HCT116 (cell line): ENCODE measurements at regions not wholly inside any gene's neighbourhood (a gene's known extent, or its start where the extent isn't known, plus 50 kb on each side); places are given as distances from the start of the nearest gene placed in this dataset.

Experiments
- ATAC-seq: fragments of 200-7000 bp; cut with Tn5 transposase; 2 replicates; pipeline ENCODE4 v1.9.1; 2020; ENCODE audit warnings: mild to moderate bottlenecking, moderate library complexity
- BruUV-seq: library from RNA; stranded (reverse); fragments of 400-500 nt; replicated peaks from 2 replicates; lab custom pipeline; 2021; lab: Mats Ljungman, UMichigan
- CTCF ChIA-PET: fragments of 300-600 bp; sonication (Branson Sonifier 250); formaldehyde crosslinking; loops from one replicate; lab custom pipeline; 2021; ENCODE audit warnings: antibody characterized with exemption; lab: Charles Lee
- POLR2A ChIA-PET: fragments of 300-600, 350-600 bp; sonication (Branson Sonifier 250); formaldehyde crosslinking; loops from one replicate; lab custom pipeline; 2021; ENCODE audit warnings: antibody characterized with exemption; lab: Charles Lee
- RAD21 ChIA-PET, 2 experiments: fragments of 300-600 bp; sonication (Branson Sonifier 250); formaldehyde crosslinking; loops; one replicate each; lab custom pipeline; 2023; ENCODE audit warnings: low total read pairs in 2 of 2; ENCODE audit not compliant: uncharacterized antibody in 2 of 2, unreplicated experiment in 2 of 2, low non-redundant PET in 1 of 2; lab: Charles Lee
- DNase-seq: peaks from one replicate; pipeline ENCODE4 v3.0.0-alpha.2; 2010; ENCODE audit warnings: low read depth, low spot score
- H2AFZ ChIP-seq: fragments of 200-600 bp; shearing (Covaris generic), sonication (generic); 2 replicates; pipeline ENCODE4 v1.6.1; 2017; ENCODE audit warnings: low read depth, mixed run types, mixed read lengths, antibody characterized with exemption, low read length; ENCODE audit not compliant: poor library complexity, severe bottlenecking
- H3K27ac ChIP-seq: 2 replicates; pipeline ENCODE4 v1.5.1; 2012; ENCODE audit warnings: low read depth, low read length
- H3K27me3 ChIP-seq: fragments of 200-600 bp; sonication (generic); 2 replicates; pipeline ENCODE4 v1.6.1; 2016; ENCODE audit warnings: mixed run types, low read length, mixed read lengths; ENCODE audit not compliant: insufficient read depth
- H3K36me3 ChIP-seq, 2 experiments: fragments of 200-500 bp in 1 of 2; fragments of 200-600 bp in 1 of 2; sonication (Bioruptor generic) in 1 of 2; sonication (generic) in 1 of 2; 2 replicates each; pipeline versions ENCODE4 v1.5.1 to v1.6.1; 2014 to 2016; ENCODE audit warnings: low read length in 2 of 2, inconsistent platforms in 1 of 2, mixed read lengths in 1 of 2, mixed run types in 1 of 2; ENCODE audit not compliant: insufficient read depth in 2 of 2, control insufficient read depth in 1 of 2
- H3K4me1 ChIP-seq, 2 experiments: fragments of 200-600 bp in 1 of 2; sonication (generic) in 1 of 2; 2 replicates each; pipeline versions ENCODE4 v1.5.1 to v1.6.1; 2012 to 2017; ENCODE audit warnings: low read length in 2 of 2, inconsistent platforms in 1 of 2, mild to moderate bottlenecking in 1 of 2, mixed read lengths in 1 of 2, mixed run types in 1 of 2, moderate library complexity in 1 of 2; ENCODE audit not compliant: insufficient read depth in 2 of 2, control insufficient read depth in 1 of 2
- H3K4me2 ChIP-seq: fragments of 200-600 bp; sonication (generic); 2 replicates; pipeline ENCODE4 v1.6.1; 2017; ENCODE audit warnings: mixed run types, low read length, mixed read lengths
- H3K4me3 ChIP-seq, 2 experiments: fragments of 200-600 bp in 1 of 2; sonication (generic) in 1 of 2; replicated peaks in 1 of 2; 2 replicates each; pipeline ENCODE4 v1.5.1; 2011 to 2016; ENCODE audit warnings: low read length in 2 of 2, control low read depth in 1 of 2, low read depth in 1 of 2, mild to moderate bottlenecking in 1 of 2, mixed read lengths in 1 of 2, mixed run types in 1 of 2
- H3K79me2 ChIP-seq: fragments of 200-600 bp; sonication (generic); 2 replicates; pipeline ENCODE4 v1.6.1; 2017; ENCODE audit warnings: mild to moderate bottlenecking, mixed run types, low read length, moderate library complexity, mixed read lengths; ENCODE audit not compliant: insufficient read depth
- H3K9ac ChIP-seq: fragments of 200-600 bp; sonication (generic); 2 replicates; pipeline ENCODE4 v1.6.1; 2016; ENCODE audit warnings: low read length, mixed read lengths
- H3K9me2 ChIP-seq: fragments of 200-600 bp; sonication (generic), shearing (Covaris generic); 2 replicates; pipeline ENCODE4 v1.6.1; 2017; ENCODE audit warnings: mixed run types, mild to moderate bottlenecking, moderate library complexity; ENCODE audit not compliant: insufficient read depth
- H3K9me3 ChIP-seq, 2 experiments: fragments of 200-500 bp in 1 of 2; fragments of 200-600 bp in 1 of 2; sonication (Bioruptor generic) in 1 of 2; sonication (generic) in 1 of 2; 2 replicates each; pipeline ENCODE4 v1.6.1; 2014 to 2017; ENCODE audit warnings: low read length in 2 of 2, mixed read lengths in 2 of 2, inconsistent platforms in 1 of 2, low read depth in 1 of 2, mild to moderate bottlenecking in 1 of 2, mixed run types in 1 of 2, moderate library complexity in 1 of 2; ENCODE audit not compliant: control insufficient read depth in 1 of 2, insufficient read depth in 1 of 2
- H4K20me1 ChIP-seq: fragments of 200-600 bp; sonication (generic), shearing (Covaris generic); 2 replicates; pipeline ENCODE4 v1.6.1; 2017; ENCODE audit warnings: mixed run types, mild to moderate bottlenecking, moderate library complexity; ENCODE audit not compliant: insufficient read depth
- CEBPB ChIP-seq: IDR thresholded peaks from 2 replicates; pipeline ENCODE4 v1.6.1; 2012; ENCODE audit warnings: low read depth
- EGR1 ChIP-seq: IDR thresholded peaks from 2 replicates; pipeline ENCODE4 v1.6.1; 2012; ENCODE audit warnings: low read depth
- JUND ChIP-seq: IDR thresholded peaks from 2 replicates; pipeline ENCODE4 v1.6.1; 2012
- POLR2A ChIP-seq: IDR thresholded peaks from 2 replicates; pipeline ENCODE4 v1.7.0; 2011; ENCODE audit warnings: borderline replicate concordance; ENCODE audit not compliant: insufficient read depth, insufficient read length; ENCODE audit errors: extremely low read depth
- SIN3A ChIP-seq: IDR thresholded peaks from 2 replicates; pipeline ENCODE4 v1.6.1; 2012; ENCODE audit warnings: low read depth
- SP1 ChIP-seq: IDR thresholded peaks from 2 replicates; pipeline ENCODE4 v1.6.1; 2012; ENCODE audit warnings: low read depth
- SRF ChIP-seq: IDR thresholded peaks from 2 replicates; pipeline ENCODE4 v1.6.1; 2012; ENCODE audit warnings: low read depth
- ZNF274 ChIP-seq: fragments of 200-500 bp; sonication (Bioruptor generic); IDR thresholded peaks from 2 replicates; pipeline ENCODE4 v1.6.1; 2014; ENCODE audit warnings: mild to moderate bottlenecking, low read depth, low read length, inconsistent platforms
- intact Hi-C: fragments of 100-400 bp; cut with micrococcal nuclease; formaldehyde crosslinking; loops from 2 replicates; pipeline ENCODE4 v1.10.0; 2022
- TF ChIP-seq, protein P1 (sequence below): IDR thresholded peaks from 2 replicates; pipeline ENCODE4 v1.6.1; 2012; ENCODE audit warnings: low read depth
- TF ChIP-seq, protein P2 (sequence below): IDR thresholded peaks from 2 replicates; pipeline ENCODE4 v1.6.1; 2012
- TF ChIP-seq, protein P3 (sequence below), 3 experiments: fragments of 200-600 bp in 1 of 3; sonication (generic) in 1 of 3; IDR thresholded peaks in 2 of 3; conservative IDR thresholded peaks in 1 of 3; 2 replicates each; pipeline ENCODE4 v1.5.1; 2012 to 2017; ENCODE audit warnings: low read depth in 2 of 3, low read length in 2 of 3, antibody characterized with exemption in 1 of 3, borderline replicate concordance in 1 of 3, control low read depth in 1 of 3, mild to moderate bottlenecking in 1 of 3, mixed read lengths in 1 of 3, mixed run types in 1 of 3, moderate library complexity in 1 of 3; ENCODE audit not compliant: insufficient read depth in 1 of 3

DNA sequence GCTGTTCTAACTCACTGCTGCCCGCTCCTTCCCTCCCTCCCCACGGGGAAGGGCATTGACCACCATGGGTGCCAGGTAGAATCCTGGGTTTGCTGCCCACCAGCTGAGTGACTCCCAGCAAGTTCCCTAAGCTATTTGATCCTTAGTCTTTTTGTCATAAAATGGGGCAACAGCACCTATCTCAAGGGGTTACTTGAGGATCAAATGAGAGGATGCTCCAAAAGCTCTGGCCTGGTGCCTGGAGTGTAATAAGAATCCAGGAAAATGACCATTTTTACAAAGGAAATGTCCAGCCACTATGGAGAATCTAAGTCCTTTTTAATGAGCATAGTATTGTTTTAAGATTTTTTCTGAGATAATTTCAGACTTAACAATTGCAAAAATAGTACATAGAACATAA is 61.4 kb upstream of the CMKLR1 start:
- no peaks in the 10 kb centered on the region for H3K9me3 ChIP-seq
- intact Hi-C loops, result no loop called here
- no peaks in the 10 kb centered on the region for H4K20me1 ChIP-seq

More for the DNA sequence above, 61.4 kb upstream of the CMKLR1 start:
- no TSS peak for BruUV-seq
- H3K4me2 ChIP-seq, result no peak overlapping the region
- no peaks in the 10 kb centered on the region for H3K36me3 ChIP-seq
- H2AFZ ChIP-seq, result no peak overlapping the region
- DNase-seq (no peak), ATAC-seq (no peak)
- POLR2A ChIA-PET, result no interaction called here
- no peak overlapping the region for H3K27ac ChIP-seq
- H3K79me2 ChIP-seq, result no peaks in the 10 kb centered on the region
- H3K4me1 ChIP-seq, result no peaks in the 10 kb centered on the region
- TF ChIP-seq, protein P1, sequence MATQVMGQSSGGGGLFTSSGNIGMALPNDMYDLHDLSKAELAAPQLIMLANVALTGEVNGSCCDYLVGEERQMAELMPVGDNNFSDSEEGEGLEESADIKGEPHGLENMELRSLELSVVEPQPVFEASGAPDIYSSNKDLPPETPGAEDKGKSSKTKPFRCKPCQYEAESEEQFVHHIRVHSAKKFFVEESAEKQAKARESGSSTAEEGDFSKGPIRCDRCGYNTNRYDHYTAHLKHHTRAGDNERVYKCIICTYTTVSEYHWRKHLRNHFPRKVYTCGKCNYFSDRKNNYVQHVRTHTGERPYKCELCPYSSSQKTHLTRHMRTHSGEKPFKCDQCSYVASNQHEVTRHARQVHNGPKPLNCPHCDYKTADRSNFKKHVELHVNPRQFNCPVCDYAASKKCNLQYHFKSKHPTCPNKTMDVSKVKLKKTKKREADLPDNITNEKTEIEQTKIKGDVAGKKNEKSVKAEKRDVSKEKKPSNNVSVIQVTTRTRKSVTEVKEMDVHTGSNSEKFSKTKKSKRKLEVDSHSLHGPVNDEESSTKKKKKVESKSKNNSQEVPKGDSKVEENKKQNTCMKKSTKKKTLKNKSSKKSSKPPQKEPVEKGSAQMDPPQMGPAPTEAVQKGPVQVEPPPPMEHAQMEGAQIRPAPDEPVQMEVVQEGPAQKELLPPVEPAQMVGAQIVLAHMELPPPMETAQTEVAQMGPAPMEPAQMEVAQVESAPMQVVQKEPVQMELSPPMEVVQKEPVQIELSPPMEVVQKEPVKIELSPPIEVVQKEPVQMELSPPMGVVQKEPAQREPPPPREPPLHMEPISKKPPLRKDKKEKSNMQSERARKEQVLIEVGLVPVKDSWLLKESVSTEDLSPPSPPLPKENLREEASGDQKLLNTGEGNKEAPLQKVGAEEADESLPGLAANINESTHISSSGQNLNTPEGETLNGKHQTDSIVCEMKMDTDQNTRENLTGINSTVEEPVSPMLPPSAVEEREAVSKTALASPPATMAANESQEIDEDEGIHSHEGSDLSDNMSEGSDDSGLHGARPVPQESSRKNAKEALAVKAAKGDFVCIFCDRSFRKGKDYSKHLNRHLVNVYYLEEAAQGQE, result no peak
- TF ChIP-seq EGR1 (no peak), CEBPB (no peak), POLR2A (no peak), SIN3A (no peak), ZNF274 (no peak), SRF (no peak), SP1 (no peak), JUND (no peak)
- TF ChIP-seq, protein P2, sequence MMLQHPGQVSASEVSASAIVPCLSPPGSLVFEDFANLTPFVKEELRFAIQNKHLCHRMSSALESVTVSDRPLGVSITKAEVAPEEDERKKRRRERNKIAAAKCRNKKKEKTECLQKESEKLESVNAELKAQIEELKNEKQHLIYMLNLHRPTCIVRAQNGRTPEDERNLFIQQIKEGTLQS, result no peak
- TF ChIP-seq, protein P3, sequence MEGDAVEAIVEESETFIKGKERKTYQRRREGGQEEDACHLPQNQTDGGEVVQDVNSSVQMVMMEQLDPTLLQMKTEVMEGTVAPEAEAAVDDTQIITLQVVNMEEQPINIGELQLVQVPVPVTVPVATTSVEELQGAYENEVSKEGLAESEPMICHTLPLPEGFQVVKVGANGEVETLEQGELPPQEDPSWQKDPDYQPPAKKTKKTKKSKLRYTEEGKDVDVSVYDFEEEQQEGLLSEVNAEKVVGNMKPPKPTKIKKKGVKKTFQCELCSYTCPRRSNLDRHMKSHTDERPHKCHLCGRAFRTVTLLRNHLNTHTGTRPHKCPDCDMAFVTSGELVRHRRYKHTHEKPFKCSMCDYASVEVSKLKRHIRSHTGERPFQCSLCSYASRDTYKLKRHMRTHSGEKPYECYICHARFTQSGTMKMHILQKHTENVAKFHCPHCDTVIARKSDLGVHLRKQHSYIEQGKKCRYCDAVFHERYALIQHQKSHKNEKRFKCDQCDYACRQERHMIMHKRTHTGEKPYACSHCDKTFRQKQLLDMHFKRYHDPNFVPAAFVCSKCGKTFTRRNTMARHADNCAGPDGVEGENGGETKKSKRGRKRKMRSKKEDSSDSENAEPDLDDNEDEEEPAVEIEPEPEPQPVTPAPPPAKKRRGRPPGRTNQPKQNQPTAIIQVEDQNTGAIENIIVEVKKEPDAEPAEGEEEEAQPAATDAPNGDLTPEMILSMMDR (IDR thresholded peaks at IDR 0.05 in 2 of 3, conservative IDR thresholded peaks at IDR 0.05 in 1 of 3; ENCODE audit: borderline replicate concordance in 1 of 3, insufficient read depth in 1 of 3, low read depth in 2 of 3, low read length in 2 of 3), result no peak
- H3K4me3 ChIP-seq, result no peak overlapping the region
- no peaks in the 10 kb centered on the region for H3K9me2 ChIP-seq
- RAD21 ChIA-PET, result no interaction called here
- CTCF ChIA-PET, result no interaction called here
- H3K27me3 ChIP-seq, result peaks cover 55% of the 10 kb centered on the region
- no peak overlapping the region for H3K9ac ChIP-seq
